DMS 273 (cell line): ENCODE measurements at regions not wholly inside any gene's neighbourhood (a gene's known extent, or its start where the extent isn't known, plus 50 kb on each side); places are given as distances from the start of the nearest gene placed in this dataset.
"Not testable (repeated sequence)": the region's sequence is repeated elsewhere in the genome, so short reads cannot be mapped to it uniquely, and the experiment has no call there.

ENCODE experiments used
- DNase-seq: peaks from one replicate; lab custom pipeline; 2025; ENCODE audit not compliant: unreplicated experiment; lab: John Stamatoyannopoulos, UW

- DNase-seq, result peak; percentile 16
Observed at GRCh38 chr13:111658145-111659100, 338.0 kb downstream of the TEX29 start.

GRCh38 chr13:111659219-111659775, 338.9 kb downstream of the TEX29 start:
- no peak for DNase-seq

GRCh38 chr13:111659842-111660241, 339.4 kb downstream of the TEX29 start:
- no peak for DNase-seq

DNA sequence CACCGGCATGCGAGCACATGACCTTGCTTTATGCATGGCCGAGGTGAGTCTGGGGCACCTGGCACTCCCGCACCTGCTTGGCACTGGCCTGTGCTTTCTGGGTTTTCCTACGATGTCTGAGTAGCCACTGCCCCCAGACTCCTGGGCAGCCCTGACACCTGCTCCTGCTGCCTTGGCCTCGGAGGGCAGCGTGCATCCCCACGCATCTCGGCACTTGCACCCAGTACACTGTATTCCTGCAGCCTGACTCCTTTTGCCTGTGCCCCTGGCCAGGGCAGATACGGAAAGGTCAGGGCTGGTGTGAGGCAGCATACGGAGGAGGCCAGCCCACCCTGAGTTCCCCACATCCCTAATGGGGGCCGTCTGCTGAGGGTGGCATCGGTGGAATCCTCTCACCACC, 340.6 kb downstream of the TEX29 start:
- no peak for DNase-seq

- DNase-seq, result no peak
Observed at GRCh38 chr13:111661776-111662175, 341.3 kb downstream of the TEX29 start.

GRCh38 chr13:111662451-111662850, 342.0 kb downstream of the TEX29 start:
- no peak for DNase-seq

DNA sequence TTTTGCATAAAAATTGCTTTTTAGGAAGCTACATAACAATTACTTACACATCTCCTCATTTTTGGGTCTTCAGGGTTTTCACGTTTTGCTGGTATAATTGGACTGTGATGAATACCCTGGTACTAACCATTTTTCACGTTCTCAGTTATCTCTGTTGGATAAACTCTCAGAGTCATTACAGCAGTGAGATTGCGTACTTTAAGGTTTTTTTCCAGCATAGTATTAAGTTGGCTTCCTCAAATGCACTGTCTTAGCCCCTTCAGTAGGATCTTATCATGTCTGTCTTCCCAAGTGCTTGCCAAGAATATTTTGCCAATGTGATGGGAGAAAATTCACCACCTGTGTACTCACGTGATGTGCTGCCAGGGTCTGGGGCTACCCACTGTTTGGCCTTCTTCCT, 342.5 kb downstream of the TEX29 start:
- DNase-seq, result no peak

GRCh38 chr13:111663505-111663904, 343.1 kb downstream of the TEX29 start:
- no peak for DNase-seq

- DNase-seq, result no peak
Observed at GRCh38 chr13:111663953-111664421, 343.5 kb downstream of the TEX29 start.

DNA sequence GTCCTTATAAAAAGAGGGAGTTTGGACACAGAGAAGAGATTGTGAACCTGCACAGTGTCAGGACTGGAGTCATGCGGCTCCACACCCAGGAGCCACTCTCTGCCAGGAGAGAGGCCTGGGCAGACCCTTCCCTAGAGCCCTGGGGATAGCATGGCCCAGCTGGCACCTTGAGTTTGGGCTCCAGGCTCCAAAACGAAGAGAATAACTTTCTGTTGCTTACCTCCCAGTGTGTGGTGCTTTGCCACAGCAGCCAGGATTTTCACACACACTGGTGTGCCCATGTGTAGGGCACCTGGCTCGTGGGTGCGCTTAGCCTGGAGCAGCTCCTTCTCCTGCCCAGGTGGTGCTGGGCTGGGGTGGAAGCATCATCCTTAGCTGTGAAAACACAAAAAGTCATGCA, 344.3 kb downstream of the TEX29 start:
- DNase-seq, result no peak

GRCh38 chr13:111665691-111666095, 345.3 kb downstream of the TEX29 start:
- no peak for DNase-seq

DNA sequence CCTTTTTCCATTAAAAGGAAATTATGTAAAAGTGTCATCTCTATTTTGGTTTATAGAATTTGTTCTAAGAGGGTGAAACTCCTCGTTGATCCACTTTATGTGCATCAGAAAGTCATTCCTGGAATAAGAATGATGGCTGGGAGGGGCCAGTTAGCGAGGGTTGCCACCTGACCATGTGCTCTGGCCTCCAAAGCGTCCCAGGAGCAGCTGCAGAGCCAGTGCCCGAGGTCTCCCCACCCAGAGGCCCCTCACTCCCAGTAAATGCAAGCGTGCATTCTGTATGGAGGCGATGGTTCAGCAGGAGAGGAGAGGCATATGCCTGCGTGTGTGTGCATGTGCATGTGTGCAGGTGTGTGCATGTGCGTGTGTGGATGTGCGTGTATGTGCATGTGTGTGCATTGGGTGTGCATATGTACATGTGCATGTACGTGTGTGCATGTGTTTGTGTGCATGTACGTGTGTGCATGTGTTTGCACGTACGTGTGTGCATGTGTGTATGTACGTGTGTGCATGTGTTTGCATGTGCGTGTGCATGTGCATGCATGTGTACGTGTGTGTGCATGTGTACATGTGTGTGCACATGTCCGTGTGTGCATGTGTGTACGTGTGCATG, 345.8 kb downstream of the TEX29 start:
- no peak for DNase-seq

DNA sequence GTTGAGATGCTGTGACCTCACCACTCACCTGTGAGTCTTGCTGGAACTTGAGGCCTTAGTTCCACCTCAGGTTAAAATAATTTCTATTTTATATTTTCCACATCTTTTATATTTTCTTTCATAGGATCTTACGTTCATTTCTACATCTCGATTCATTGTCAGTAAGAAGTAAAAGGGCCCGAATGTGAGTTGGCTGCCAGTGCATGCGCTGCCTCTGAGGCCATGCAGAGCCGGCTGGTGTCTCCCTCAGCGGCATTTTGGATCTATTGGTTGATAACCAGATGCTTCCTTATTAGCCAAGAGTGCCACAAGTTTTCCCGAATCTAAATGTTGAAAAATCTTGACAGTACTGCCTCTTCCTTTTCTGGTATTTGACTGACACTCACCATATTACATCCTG, 347.3 kb downstream of the TEX29 start:
- DNase-seq, result peak; percentile 0

DNA sequence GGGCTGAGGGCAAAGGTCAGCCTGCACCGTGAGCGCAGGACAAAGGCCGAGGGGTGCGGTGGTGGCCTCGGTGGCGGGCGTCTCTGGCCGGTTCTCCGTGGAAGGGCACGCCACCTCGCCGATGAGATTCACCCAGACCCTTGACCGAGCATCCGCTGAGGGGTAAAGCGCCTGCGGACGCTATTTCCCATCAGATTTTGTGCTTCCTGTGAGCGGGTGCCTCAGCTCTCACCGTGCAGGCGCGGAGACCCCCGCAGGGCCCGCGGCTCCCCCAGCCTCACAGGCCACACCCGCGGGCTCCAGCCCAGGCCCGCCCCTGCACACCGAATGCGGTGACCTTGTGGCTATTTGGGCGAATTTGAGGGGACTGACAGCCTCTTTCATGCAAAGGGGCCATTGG, 348.0 kb downstream of the TEX29 start:
- no peak for DNase-seq

GRCh38 chr13:111672198-111672597, 351.8 kb downstream of the TEX29 start:
- DNase-seq, result not testable (repeated sequence)

DNA sequence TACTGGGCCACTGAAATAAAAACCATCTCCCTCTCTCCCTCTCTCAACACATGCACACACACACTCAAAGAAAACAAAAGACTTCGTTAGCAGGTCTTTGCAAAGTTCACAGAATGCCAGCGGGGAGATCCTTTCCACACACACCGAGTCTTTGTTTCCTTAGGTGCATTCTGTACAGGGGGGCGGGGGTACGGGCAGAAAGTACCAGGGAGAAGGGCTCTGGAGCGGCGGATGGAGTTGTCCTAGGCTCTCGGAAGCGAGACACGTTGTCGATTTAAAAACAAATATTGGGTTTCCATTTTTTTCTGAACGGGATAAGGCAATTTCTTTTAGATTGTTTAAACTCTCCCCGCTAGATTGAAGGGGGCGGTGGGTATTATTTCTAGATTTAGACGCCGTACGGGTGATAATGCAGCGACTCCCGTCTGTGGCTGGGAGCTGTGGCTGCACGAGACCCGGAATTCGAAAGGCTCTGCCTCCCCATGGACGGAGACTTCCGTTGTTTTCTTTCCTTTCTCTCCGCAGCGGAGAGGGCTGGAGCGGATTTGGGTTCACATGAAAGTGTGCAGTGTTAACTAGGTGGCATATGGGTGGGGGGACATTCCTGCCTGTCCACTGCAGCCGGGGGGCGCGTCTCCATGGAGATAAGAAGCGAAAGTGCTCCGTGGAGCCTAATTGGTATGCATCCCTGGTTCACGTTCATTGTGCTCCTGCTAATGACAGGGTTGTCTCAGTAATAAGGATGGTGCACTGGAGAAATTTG, 357.9 kb downstream of the TEX29 start:
- not testable (repeated sequence) for DNase-seq

- not testable (repeated sequence) for DNase-seq
Observed at GRCh38 chr13:111679645-111680044, 359.2 kb downstream of the TEX29 start.

- DNase-seq, result not testable (repeated sequence)
Observed at GRCh38 chr13:111680100-111680499, 359.7 kb downstream of the TEX29 start.

DNA sequence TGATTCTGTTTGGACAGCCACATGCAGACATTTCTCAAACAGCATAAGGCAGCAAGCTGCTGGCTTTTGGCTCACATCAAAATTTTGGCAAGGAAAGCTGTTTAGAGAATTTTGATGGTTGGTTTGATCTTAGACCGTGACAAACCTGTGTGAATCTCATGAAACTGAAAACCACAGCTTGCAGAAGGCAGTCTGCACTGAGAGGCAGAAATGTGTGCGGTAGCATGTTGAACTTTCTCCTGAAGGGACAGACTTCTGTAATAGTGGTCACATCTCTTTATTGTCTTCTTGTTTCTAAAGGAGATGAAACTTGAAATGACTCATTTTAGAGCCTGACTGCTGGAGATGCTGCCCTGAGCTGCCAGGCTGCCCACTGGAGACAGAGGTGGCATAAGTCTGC, 371.6 kb downstream of the TEX29 start:
- DNase-seq, result not testable (repeated sequence)

DNA sequence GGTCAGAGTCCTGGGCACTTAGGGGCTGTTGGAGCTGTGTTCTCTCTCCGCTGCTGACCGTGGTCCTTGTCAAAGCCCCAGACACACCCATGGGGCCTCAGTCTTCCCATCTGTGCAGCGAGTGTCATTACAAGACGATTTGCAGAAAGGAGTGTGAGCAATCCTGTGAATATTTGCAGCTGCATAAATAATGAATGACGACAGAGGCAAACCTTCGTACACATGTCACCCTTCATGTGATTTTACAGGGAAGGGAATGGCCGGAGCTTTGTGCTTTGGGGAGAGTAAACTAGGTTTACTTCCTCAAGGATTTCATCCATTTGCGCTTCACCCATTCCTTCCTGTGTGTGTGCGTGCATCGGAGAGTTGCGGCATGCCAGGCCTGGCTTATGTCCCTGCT, 370.8 kb upstream of the SOX1 start:
- not testable (repeated sequence) for DNase-seq

DNA sequence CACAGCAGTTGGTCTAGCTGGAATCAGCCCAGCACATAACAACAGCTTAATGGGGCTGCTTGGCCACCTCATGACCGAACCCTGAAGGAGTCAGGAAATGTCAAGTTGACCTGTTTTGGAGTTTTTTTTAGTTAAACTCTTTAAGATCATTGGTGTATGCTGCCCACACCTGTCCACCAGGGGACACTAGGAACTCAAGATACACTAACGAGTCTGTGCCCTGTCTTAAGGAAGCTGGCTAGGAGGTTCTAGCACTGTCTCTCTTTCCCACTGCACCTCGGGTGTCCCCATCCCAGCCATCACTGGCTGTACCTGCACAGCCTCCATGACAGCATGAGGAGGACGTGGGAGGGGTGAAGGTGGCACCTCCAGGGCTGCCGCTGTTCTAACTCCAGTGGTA, 364.9 kb upstream of the SOX1 start:
- not testable (repeated sequence) for DNase-seq
